NCI-H226 (cell line): ENCODE measurements at regions not wholly inside any gene's neighbourhood (a gene's known extent, or its start where the extent isn't known, plus 50 kb on each side); places are given as distances from the start of the nearest gene placed in this dataset.
"Not testable (repeated sequence)": the region's sequence is repeated elsewhere in the genome, so short reads cannot be mapped to it uniquely, and the experiment has no call there.

Experiments
- DNase-seq: peaks from one replicate; pipeline ENCODE4 v3.0.0-alpha.2; 2015

DNA sequence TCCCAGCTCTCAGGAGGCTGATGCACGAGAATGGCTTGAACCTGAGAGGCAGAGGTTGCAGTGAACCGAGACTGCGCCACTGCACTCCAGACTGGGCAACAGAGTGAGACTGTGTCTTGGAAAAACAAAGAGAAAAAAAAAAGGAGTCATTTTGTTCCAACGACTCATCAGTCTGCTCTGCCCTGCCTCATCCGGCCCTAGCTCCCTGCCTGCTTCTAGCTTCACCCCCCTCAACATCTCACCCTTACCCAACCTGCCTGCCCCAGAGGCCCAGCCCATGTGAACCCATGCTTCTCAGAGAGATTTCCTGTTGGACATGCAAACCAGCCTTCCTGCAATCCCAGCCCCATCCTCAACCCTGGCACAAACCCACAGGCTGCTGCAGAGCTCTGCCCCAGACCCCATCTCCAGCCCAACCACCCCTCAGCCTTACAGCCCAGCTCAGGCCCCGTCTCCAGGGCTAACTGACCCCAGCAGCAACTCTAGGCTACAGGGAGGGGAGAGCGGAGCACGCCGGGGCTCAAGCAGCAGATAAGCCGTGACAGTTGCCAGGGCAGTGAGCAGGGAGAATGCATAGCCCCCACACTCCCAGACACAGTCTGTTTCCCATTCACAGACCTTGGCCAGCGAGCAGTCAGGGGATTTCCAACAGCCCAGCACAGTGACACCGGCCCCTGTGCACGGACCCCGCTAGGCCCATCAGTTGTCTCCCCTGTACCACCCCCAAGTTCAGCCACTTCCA lies 86.0 kb upstream of the KCTD7 start:
- DNase-seq: peak; percentile 42

DNA sequence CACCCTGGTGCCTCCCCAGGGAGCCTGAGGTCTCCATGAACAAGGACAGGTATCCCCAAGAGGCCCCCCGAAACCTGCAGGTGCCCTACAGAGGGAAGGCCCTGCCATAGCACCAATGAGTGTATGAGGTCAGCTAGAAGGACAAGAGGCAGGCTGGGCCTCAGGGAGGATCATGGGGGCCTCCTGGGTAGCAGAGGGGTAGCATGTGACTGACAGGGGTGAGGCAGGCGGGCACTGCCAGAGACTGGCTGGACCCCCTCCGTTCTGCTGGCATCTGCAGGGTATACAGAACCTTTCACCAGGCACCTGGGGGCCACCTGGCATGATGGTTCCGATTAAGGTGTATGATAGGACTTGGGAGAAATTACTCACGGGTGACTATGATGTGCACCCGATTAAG lies 79.2 kb upstream of the KCTD7 start:
- DNase-seq: no peak

DNA sequence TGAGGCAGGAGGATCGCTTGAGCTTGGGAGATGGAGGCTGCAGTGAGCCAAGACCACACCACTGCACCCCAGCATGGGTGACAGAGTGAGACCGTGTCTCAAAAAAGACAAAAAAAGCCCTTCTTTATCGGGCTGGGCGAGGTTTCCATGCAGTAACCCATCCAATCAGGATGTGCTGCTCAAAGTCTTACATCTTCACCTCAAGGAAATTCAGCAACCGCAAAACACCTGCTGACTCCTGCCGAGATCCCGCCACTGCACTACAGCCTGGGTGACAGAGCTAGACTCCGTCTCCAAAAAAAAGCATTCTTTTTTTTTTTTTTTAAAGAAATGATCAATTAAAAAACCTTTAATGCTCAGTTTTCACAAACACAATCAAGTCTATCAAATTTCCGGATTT lies 75.7 kb upstream of the KCTD7 start:
- no peak for DNase-seq

DNA sequence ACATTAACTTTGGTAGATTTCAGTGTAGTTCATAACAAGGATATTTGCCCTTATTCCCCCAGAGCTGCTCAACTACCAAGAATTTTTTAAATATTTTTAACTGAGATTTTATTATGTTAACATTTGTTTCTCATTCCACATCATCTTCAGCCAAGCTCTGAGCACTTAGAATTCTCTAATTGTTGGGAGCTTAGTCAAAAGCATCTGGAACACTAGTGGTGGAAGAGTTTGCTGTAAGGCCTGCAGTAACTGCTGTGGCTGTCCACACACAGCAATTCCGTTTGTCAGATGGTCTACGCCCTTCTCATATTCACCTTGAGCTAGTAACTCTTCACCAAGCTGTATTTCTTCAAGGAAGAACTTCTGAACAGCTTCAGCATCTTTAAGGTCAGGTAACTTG lies 75.0 kb upstream of the KCTD7 start:
- not testable (repeated sequence) for DNase-seq

DNA sequence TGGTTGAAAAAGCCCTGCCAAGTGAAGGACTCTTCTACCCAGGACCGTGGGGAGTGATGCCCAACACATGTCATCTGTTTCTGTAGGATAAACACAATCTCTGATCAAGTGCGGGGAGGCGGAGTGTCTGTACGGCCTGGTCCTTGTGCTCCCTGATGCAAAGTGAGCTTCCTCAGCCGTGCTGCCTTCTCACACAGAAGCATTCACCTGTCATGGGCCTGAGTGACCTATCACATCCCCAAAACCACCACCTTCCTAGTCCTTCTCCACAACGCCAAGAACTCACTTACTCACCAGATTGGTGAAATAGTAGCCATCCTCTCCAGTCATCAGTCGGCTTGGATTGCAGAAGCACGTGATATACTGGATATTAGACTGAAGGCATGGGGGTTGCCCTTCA lies 74.4 kb upstream of the KCTD7 start:
- not testable (repeated sequence) for DNase-seq

DNA sequence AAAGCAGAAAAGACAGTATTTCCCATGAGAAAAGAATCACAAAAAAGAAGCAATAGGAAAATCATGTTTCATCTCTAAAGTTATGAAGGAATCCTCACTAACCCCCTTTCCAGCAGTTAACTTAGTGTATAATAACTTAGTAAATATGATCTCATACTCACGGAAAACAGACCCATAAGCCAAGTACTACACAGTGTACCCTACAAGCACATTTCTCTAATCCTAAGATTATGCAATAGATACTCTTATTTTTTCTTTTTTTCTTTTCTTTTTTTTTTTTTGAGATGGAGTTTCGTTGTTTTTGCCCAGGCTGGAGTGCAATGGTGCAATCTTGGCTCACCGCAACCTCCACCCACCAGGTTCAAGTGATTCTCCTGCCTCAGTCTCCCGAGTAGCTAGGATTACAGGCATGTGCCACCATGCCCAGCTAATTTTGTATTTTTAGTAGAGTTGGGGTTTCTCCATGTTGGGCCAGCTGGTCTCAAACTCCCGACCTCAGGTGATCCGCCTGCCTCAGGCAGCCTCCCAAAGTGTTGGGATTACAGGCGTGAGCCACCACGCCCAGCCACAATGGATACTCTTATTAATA lies 73.7 kb upstream of the KCTD7 start:
- DNase-seq: not testable (repeated sequence)

DNA sequence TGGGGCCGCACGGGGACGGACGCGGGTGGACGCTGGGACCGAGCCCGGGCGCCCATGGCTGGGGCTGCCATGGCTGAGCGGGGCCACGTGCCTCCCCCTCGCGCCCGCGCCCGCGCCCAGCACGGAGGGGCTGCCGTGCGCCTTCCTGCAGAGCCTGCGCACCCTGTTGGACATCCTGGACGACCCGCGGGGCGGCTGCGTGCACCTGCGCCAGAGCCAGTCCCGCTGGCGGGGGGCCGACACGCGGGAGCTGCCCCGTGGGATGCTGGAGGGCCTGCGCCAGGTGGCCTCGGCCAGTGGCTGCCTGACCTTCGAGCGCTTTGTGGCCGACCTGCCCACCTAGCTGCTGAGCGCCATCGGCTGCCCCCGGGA lies 72.5 kb upstream of the KCTD7 start:
- no peak for DNase-seq

DNA sequence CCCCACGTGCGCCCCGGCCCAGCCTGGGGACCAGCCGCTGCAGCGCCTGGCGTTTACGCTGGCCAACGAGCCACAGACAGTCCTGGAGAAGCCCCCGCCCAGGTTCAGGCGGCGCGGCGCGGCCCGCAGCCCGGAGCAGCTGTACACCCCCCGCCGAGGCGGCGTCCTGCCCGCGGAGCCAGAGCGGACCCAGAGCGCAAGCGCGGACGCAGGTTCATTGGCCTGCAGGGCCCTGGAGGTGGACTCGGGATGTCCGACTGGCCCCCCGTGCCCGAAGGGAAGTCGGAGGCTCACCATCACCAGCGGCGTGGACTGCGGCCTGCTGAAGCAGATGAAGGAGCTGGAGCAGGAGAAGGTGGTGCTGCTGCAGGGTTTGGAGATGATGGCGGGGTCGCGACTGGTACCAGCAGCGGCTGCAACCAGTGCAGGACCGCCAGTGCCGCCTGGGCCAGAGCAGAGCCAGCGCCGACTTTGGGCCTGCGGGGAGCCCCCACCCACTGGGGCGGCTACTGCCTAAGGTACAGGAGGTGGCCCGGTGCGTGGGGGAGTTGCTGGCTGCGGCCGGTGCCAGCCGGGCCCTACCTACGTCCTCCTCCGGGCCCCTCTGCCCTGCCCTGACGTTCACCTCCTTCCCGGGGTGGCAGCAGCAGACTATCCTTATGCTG lies 72.0 kb upstream of the KCTD7 start:
- no peak for DNase-seq

DNA sequence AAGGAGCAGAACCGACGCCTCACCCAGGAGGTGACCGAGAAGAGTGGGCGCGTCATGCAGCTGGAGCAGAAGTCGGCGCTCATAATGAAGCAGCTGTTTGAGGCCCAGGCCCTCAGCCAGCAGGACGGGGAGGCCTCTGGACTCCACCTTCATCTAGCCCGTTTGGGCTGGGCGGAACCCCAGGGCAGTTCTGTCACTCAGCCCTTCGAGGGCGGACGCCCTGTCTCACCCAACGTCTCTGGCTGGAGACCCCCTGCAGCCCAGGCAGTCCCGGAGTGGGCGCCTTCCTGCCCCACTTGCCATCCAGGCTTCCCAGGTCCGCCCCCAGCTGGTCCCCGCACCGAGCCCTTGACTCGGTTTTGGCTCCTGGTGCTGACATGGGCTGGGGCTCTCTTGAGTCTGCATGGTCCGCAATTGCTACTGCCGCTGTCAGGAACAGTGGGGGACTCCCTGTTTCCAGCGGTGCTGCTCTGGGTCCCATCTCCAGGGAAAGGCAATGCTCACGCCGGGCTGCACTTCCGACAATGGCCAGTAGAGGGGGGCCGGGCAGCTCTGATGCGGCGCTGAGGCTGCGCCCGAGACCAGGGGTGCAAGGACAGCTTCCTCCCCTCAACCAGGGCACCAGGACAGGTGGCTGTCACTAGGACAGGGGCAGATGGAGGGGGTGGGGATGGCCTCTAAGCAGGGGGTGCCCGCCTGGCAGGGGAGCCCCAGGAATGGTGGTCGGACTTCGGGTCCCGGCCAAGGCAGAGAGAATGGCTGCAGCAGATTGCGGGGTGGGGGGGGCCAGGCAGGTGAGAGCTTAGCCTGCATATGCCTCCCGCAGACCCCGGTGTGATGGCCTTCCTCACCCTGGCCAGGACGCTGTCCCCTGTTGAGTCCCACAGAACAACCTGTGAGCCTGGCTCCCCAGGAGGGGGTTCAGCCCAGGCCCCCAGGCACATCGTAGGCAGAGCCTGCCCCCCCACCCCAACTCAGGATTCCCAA lies 71.2 kb upstream of the KCTD7 start:
- peak; percentile 9 for DNase-seq

DNA sequence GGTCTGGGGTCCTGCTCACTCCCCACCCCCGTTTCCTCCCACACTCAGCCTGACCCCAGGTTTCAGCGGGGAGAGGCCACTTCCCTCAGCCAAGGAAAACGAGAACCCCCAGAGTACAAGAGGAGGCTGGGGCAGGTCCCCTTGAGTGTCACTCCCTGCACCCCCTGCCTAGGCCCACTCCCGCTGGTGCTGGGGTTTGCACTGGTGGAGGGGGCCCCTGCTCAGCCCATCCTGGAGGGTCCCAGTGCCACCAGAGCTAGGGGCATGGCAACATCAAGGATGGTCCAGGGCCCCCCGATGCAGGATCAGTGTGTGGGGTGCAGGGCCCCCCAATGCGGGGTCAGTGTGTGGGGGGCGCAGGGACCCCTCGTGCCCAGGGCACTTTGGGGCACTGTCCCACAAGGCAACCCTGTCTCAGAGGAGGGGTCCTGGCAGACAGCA lies 70.5 kb upstream of the KCTD7 start:
- DNase-seq: no peak

DNA sequence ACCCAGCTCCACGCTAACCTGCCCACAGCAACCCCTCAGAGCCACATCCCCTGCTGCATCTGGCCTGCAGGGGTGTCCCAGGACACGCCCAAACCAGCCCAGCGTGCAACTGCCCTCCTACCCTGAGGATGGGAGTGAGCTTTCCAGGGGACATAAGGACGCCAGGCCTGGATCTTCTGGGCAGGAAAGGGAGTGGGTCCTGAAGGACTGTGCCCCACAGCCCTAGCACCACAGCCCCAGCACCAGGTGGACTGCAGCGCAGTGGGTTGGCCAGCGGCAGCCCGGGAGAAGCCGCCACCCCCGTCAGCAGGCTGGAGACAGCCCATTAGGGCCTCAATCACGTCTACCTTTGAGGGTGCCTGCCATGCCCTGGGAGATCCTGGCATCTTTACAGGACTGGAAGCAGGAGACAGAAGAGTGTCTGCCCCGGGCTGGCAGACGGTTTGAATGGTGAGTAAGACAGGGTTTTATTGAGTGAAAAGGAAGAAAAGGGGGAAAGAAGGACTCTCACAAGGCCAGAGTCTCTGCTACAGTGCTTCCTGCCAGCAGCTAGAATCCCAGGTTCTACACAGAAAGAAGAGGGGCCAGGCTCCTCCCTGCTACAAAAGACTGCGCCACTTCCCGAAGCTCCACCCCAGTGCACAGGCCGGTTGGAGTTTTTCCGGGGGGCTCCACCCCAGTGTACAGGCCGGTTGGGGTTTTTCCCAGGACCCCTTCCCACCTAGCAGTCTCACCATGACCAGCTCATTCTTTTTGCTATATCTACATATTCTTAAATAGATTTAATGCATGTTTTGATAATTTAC lies 69.8 kb upstream of the KCTD7 start:
- DNase-seq: no peak

DNA sequence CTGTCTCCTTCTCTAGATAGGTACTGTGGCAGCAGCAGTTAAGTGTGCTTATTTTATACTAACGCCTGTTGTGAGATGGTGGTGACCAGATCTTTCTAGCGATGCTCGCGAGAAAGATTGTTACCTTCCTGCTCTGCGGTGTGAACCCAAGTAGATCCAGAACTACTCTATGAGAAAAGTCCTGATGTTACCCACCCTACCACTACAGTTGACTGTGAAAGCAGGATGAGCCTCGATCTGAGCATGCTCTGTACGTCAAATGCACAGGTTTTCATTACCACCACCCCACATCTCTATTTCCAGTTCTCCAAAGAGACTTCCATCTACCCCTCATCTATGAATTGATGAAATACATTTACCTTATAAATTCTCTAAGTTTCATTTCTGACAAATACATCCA lies 64.6 kb upstream of the KCTD7 start:
- no peak for DNase-seq

DNA sequence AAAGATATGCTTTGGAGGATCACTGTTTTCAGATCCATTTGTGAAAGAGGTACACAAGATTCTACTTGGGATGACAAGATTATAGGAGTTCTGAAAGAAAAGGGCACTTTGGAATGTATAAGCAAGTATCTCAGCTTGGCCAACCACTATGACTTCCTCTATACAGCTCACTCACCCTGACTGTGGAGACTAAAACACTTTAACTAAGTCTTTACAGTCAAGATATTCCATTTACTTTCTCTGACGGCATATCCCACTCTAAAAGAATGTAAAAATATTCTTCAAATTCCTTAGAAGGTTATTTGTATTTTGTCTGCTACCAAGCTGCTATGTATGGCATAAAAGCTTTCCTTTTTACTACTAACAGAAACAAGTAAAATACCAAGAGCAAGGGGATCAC lies 58.5 kb upstream of the KCTD7 start:
- DNase-seq: not testable (repeated sequence)

DNA sequence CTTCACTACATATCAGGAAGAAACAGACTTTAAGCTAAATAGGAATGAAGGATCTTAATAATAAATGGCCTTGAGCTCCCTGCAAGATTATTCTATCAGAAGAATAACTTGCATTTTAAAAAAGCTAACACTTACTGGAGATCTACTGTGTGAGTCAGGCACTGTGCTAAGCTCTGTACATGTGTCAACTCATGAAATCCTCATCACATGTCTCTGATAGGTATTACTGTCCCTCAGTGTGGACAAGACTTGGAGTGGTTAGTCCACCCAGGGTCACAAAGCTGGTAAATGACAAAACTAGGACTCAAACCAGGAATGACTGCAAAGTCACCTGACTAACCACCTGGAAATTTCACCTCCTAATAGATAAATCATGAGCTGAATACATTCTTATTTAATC lies 57.1 kb upstream of the KCTD7 start:
- DNase-seq: no peak

DNA sequence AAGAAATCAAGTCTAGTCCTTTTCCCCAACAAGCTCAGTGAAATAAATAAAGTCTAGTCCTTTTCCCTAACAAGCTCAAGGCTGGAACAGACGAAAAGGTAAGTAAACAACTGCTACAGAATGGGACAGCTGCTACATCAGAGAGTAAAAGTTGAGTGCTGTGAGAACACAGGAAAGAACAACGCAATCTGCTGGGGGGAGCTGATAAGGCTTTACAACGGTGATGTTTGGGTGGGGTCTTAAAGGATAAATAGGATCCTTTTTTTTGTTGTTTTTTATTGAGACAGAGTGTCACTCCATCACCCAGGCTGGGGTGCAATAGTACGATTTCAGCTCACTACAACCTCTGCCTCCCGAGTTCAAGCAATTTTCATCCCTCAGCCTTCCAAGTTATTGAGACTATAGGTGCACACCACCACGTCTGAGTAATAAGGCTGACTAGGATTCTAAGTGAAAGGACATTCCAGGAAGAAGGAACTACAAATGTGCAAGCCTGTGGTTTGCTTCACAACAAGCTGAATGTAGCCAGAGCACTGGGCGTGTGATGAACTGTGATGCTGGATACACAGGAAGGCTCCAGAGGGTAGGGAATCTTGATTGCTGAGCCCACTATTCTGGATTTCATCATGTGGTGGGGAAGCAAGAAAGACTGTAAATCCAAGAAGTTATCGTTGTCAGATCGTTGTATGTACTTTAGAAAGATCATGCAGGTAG lies 54.7 kb upstream of the KCTD7 start:
- DNase-seq: not testable (repeated sequence)

DNA sequence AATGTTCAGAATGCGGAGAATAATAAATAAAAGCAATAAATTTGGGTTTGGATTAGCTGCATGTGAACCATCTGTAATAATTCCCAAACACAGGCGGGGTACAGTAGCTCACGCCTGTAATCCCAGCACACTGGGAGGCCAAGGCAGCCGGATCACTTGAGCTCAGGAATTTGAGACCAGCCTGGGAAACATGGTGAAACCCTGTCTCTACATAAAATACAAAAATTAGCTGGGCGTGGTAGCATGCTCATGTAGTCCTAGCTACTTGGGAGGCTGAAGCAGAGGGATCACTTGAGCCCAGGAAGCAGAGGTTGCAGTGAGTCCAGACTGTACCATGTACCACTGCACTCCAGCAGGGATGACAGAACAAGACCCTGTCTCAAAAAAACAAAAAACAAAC lies 53.9 kb upstream of the KCTD7 start:
- not testable (repeated sequence) for DNase-seq

DNA sequence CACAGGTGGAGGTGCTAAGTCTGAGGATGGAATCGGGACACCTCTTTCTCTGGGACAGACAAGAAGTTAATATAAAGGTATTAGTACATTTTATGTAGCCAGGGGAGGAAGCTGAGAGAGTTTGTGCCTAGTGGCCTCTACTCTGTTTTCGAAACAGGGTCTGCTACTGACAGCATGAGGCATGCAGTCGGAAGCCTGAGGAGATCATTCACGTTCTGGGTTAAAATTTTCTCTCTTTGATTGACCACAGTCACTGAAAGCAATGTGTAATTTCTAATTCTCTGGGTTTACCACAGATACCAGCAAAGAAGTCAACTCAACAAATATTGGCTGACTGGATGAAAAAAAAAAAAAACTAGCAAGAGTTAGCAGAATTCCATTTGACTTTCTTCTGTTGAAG lies 53.3 kb upstream of the KCTD7 start:
- no peak for DNase-seq

DNA sequence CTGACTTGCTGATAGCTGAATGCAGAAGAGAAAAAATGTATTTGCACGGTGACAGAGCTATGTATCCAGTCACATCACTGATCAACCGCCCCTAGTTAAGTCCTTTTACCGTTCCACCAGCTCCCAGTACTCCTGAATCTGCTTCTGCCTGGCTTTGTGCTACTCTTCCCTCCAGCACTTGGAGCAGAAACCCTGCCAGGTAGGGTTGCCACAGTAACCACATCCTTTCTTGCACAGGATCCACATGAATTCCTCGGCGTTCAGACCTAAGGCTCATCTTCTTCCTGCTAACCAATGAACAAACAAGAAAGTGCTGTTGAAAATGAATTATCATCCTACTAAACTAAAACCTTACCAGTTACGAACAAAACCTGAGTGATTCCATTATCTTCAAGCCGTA lies 52.0 kb upstream of the KCTD7 start:
- no peak for DNase-seq
